Esophagus muscularis mucosa (tissue), 4 donors: ENCODE measurements at regions not wholly inside any gene's neighbourhood (a gene's known extent, or its start where the extent isn't known, plus 50 kb on each side); places are given as distances from the start of the nearest gene placed in this dataset.

Experiments
- DNase-seq: peaks from one replicate; pipeline ENCODE4 v3.0.0-alpha.2; 2017; ENCODE audit errors: extremely low spot score
- H3K27ac ChIP-seq, 4 donors: fragments of 200-600 bp; sonication (generic); replicated peaks in 1 of 4; 1 replicate in 3 of 4; 2 replicates in 1 of 4; pipeline ENCODE4 v1.5.1; 2016 to 2019; ENCODE audit warnings: mild to moderate bottlenecking in 1 of 4
- H3K27me3 ChIP-seq, 4 donors: fragments of 200-600 bp; sonication (generic); one replicate each; pipeline versions ENCODE4 v1.5.1 to v1.6.0; 2016 to 2019
- H3K36me3 ChIP-seq, 4 donors: fragments of 200-600 bp; sonication (generic); one replicate each; pipeline ENCODE4 v1.5.1; 2016 to 2019
- H3K4me1 ChIP-seq, 4 donors: fragments of 200-600 bp; sonication (generic); one replicate each; pipeline ENCODE4 v1.5.1; 2016 to 2019
- H3K4me3 ChIP-seq, 4 donors: fragments of 200-600 bp; sonication (generic); 1 replicate in 2 of 4; 2 replicates in 2 of 4; pipeline ENCODE4 v1.5.1; 2016 to 2019; ENCODE audit warnings: mild to moderate bottlenecking in 4 of 4, moderate library complexity in 1 of 4
- H3K9me3 ChIP-seq, 4 donors: fragments of 200-600 bp; sonication (generic); 1 replicate in 3 of 4; 2 replicates in 1 of 4; pipeline ENCODE4 v1.5.1; 2016 to 2019
- EP300 ChIP-seq: sonication (generic); formaldehyde crosslinking; IDR thresholded peaks from one replicate; pipeline ENCODE4 v1.6.1; 2017; ENCODE audit warnings: antibody characterized with exemption
- POLR2A ChIP-seq: fragments of 450-650 bp; IDR thresholded peaks from one replicate; pipeline ENCODE4 v1.6.1; 2017; ENCODE audit warnings: antibody characterized with exemption, moderate library complexity, mild to moderate bottlenecking, low read depth
- POLR2AphosphoS5 ChIP-seq, 2 donors: sonication (generic); formaldehyde crosslinking; IDR thresholded peaks; one replicate each; pipeline ENCODE4 v1.6.1; 2017; ENCODE audit warnings: antibody characterized with exemption in 2 of 2
- WGBS: methylation state at CpG from one replicate; pipeline ENCODE4 v1.1.5; 2018; 5-methylcytosine and 5-hydroxymethylcytosine counted together
- intact Hi-C: fragments of 100-400 bp; cut with DNase I; formaldehyde crosslinking; loops from one replicate; pipeline ENCODE4 v1.15.1; 2023
- TF ChIP-seq, protein P1 (sequence below), 3 experiments: fragments of 200-600 bp in 2 of 3; fragments of 450-650 bp in 1 of 3; sonication (generic) in 2 of 3; IDR thresholded peaks; one replicate each; pipeline ENCODE4 v1.5.1; 2017 to 2019; ENCODE audit warnings: antibody characterized with exemption in 3 of 3, mild to moderate bottlenecking in 2 of 3, moderate library complexity in 1 of 3

DNA sequence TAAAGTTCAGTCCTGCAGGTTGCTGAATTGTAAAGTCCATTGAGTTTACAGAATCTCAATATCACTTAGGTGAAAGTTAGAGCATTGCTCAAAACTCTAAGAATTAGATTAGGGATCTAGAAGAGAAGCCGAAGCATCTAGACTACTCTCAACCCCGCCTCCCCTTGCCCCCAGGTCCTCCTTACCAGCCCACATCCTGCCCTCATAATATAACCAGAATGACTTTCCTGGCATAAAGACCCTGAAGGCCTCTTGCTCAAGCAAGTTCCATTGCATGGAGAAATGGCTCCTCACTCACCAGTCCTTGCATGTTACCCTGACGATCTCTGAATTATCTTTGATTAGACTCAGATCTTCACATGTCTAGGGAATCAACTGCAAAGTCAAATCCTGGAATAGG lies 78.8 kb downstream of the SPATA31C2 start:
- H3K4me1 ChIP-seq: no peaks in the 10 kb centered on the region
- TF ChIP-seq, protein P1, sequence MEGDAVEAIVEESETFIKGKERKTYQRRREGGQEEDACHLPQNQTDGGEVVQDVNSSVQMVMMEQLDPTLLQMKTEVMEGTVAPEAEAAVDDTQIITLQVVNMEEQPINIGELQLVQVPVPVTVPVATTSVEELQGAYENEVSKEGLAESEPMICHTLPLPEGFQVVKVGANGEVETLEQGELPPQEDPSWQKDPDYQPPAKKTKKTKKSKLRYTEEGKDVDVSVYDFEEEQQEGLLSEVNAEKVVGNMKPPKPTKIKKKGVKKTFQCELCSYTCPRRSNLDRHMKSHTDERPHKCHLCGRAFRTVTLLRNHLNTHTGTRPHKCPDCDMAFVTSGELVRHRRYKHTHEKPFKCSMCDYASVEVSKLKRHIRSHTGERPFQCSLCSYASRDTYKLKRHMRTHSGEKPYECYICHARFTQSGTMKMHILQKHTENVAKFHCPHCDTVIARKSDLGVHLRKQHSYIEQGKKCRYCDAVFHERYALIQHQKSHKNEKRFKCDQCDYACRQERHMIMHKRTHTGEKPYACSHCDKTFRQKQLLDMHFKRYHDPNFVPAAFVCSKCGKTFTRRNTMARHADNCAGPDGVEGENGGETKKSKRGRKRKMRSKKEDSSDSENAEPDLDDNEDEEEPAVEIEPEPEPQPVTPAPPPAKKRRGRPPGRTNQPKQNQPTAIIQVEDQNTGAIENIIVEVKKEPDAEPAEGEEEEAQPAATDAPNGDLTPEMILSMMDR (IDR thresholded peaks at IDR 0.05): no peak
- TF ChIP-seq POLR2A (no peak), POLR2AphosphoS5 (IDR thresholded peaks at IDR 0.05) (no peak), EP300 (no peak)

GRCh38 chr9:88056876-88057275 lies 81.4 kb downstream of the SPATA31C2 start:
- WGBS: 84% methylated on average over 8 of the region's 8 CpGs
- H3K4me3 ChIP-seq: no peak overlapping the region
- DNase-seq: no peak
- intact Hi-C loops: no loop called here
- no peaks in the 10 kb centered on the region for H3K4me1 ChIP-seq
- no peaks in the 10 kb centered on the region for H3K36me3 ChIP-seq
- no peaks in the 10 kb centered on the region for H3K27me3 ChIP-seq
- H3K27ac ChIP-seq: no peak overlapping the region
- TF ChIP-seq, protein P1 (IDR thresholded peaks at IDR 0.05): no peak
- TF ChIP-seq EP300: no peak
- no peak for TF ChIP-seq POLR2A
- TF ChIP-seq POLR2AphosphoS5 (IDR thresholded peaks at IDR 0.05): no peak
- H3K9me3 ChIP-seq: no peaks in the 10 kb centered on the region

More for the DNA sequence above, 78.8 kb downstream of the SPATA31C2 start:
- H3K4me3 ChIP-seq: no peak overlapping the region
- WGBS: 80% methylated on average over 3 of the region's 3 CpGs
- no peaks in the 10 kb centered on the region for H3K36me3 ChIP-seq
- DNase-seq: no peak
- H3K9me3 ChIP-seq: no peaks in the 10 kb centered on the region
- intact Hi-C loops: no loop called here
- H3K27ac ChIP-seq: no peak overlapping the region
- H3K27me3 ChIP-seq: no peaks in the 10 kb centered on the region

- Histone ChIP-seq H3K36me3 (no peaks in the 10 kb centered on the region), H3K4me1 (no peaks in the 10 kb centered on the region), H3K4me3 (no peak overlapping the region), H3K27ac (no peak overlapping the region), H3K27me3 (no peaks in the 10 kb centered on the region), H3K9me3 (no peaks in the 10 kb centered on the region)
- 96% methylated on average over 9 of the region's 9 CpGs for WGBS
- intact Hi-C loops: no loop called here
- no peak for TF ChIP-seq EP300
- no peak for TF ChIP-seq POLR2A
- no peak for TF ChIP-seq POLR2AphosphoS5 (IDR thresholded peaks at IDR 0.05)
- TF ChIP-seq, protein P1 (IDR thresholded peaks at IDR 0.05): no peak
- no peak for DNase-seq
These were observed 79.6 kb upstream of the CDK20 start for GRCh38 chr9:88053856-88054501.

- DNase-seq: no peak
- Histone ChIP-seq H3K36me3 (no peaks in the 10 kb centered on the region), H3K9me3 (no peaks in the 10 kb centered on the region), H3K4me1 (no peaks in the 10 kb centered on the region), H3K4me3 (no peak overlapping the region), H3K27ac (no peak overlapping the region), H3K27me3 (no peaks in the 10 kb centered on the region)
- WGBS: 42% methylated on average over 5 of the region's 5 CpGs
- intact Hi-C loops: no loop called here
- TF ChIP-seq EP300 (no peak), POLR2A (no peak), POLR2AphosphoS5 (IDR thresholded peaks at IDR 0.05) (no peak)
- TF ChIP-seq, protein P1 (IDR thresholded peaks at IDR 0.05): no peak
These were observed 78.1 kb upstream of the CDK20 start for GRCh38 chr9:88052321-88052965.
